ENCODE measurements at regions not wholly inside any gene's neighbourhood (a gene's known extent, or its start where the extent isn't known, plus 50 kb on each side); places are given as distances from the start of the nearest gene placed in this dataset.

DNA sequence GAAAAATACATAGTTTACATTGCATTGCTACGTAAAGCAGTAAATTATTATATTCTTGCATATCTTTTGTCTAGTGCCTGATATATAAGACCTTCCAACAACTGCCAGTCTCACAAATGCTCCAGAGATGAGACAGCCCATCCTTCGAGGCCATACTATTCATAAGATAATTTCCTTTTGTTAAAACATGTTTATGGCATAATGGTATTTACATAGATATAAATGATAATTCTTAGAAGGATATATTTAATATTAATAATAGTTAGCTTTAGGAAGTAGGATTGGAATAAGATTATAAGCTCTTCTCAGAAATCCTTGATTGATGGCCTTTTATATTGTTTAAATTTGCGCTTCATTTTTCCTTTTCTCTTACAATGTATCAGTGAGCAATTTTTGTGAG, 1410.1 kb upstream of the MIR17HG start:
- no peak overlapping the region for H3K4me3 ChIP-seq (ENCODE audit: low read depth, low read length, poor library complexity, severe bottlenecking)
- intact Hi-C loops (cut with micrococcal nuclease; ENCODE audit: unreplicated experiment): no loop called here
- BruUV-seq (replicated peaks): no TSS peak
- ChIA-PET POLR2A (ENCODE audit: low non-redundant PET) (no interaction called here), CTCF (interaction anchor here (0.6 kb wide), 1 partner anchor 159 kb away, joined by 3 read pairs; no protein-coding TSS in a partner anchor)
- no peaks in the 10 kb centered on the region for H3K27me3 ChIP-seq (replicated peaks; ENCODE audit: insufficient read depth, low read depth, low read length, poor library complexity)
- TF ChIP-seq EZH2 (IDR thresholded peaks at IDR 0.05; ENCODE audit: borderline replicate concordance, low read depth, low read length, poor library complexity, severe bottlenecking): no peak
- TF ChIP-seq, protein P1, sequence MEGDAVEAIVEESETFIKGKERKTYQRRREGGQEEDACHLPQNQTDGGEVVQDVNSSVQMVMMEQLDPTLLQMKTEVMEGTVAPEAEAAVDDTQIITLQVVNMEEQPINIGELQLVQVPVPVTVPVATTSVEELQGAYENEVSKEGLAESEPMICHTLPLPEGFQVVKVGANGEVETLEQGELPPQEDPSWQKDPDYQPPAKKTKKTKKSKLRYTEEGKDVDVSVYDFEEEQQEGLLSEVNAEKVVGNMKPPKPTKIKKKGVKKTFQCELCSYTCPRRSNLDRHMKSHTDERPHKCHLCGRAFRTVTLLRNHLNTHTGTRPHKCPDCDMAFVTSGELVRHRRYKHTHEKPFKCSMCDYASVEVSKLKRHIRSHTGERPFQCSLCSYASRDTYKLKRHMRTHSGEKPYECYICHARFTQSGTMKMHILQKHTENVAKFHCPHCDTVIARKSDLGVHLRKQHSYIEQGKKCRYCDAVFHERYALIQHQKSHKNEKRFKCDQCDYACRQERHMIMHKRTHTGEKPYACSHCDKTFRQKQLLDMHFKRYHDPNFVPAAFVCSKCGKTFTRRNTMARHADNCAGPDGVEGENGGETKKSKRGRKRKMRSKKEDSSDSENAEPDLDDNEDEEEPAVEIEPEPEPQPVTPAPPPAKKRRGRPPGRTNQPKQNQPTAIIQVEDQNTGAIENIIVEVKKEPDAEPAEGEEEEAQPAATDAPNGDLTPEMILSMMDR (conservative IDR thresholded peaks at IDR 0.05; ENCODE audit: low read depth, low read length): no peak
- H3K36me3 ChIP-seq (ENCODE audit: insufficient read depth, low read length, poor library complexity, severe bottlenecking): no peaks in the 10 kb centered on the region
- DNase-seq (ENCODE audit: low spot score): no peak
- H3K27ac ChIP-seq (ENCODE audit: low read depth, low read length, poor library complexity, severe bottlenecking): no peak overlapping the region
- H3K9me3 ChIP-seq (ENCODE audit: low read depth, low read length, poor library complexity, severe bottlenecking): no peaks in the 10 kb centered on the region
- H3K4me1 ChIP-seq (ENCODE audit: insufficient read depth, low read length, poor library complexity, severe bottlenecking): no peaks in the 10 kb centered on the region

DNA sequence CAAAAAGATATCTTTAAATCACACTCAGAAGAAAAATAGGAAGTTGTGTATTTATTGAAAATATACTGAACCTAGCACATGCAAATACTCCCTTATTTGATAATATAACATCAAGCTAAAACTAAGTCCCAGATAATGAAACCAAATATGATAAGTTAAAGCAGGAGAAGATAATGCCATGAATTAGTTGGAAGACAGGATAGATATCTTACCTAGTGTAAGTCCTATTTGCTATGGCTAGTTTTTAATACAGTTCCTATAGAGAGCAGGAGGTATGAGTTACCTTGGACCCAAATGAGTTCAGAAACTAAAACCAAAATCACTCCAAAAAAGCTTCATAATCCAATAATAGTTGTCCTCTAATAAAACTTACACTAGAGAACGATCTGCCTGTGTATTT, 1407.1 kb upstream of the MIR17HG start:
- Histone ChIP-seq H3K27ac (ENCODE audit: low read depth, low read length, poor library complexity, severe bottlenecking) (no peak overlapping the region), H3K9me3 (ENCODE audit: low read depth, low read length, poor library complexity, severe bottlenecking) (no peaks in the 10 kb centered on the region), H3K36me3 (ENCODE audit: insufficient read depth, low read length, poor library complexity, severe bottlenecking) (no peaks in the 10 kb centered on the region), H3K4me1 (ENCODE audit: insufficient read depth, low read length, poor library complexity, severe bottlenecking) (no peaks in the 10 kb centered on the region), H3K4me3 (ENCODE audit: low read depth, low read length, poor library complexity, severe bottlenecking) (no peak overlapping the region), H3K27me3 (replicated peaks; ENCODE audit: insufficient read depth, low read depth, low read length, poor library complexity) (no peaks in the 10 kb centered on the region)
- intact Hi-C loops (cut with micrococcal nuclease; ENCODE audit: unreplicated experiment): no loop called here
- BruUV-seq (replicated peaks): no TSS peak
- POLR2A ChIA-PET (ENCODE audit: low non-redundant PET): no interaction called here
- CTCF ChIA-PET: no interaction called here
- TF ChIP-seq, protein P1 (conservative IDR thresholded peaks at IDR 0.05; ENCODE audit: low read depth, low read length): no peak
- TF ChIP-seq EZH2 (IDR thresholded peaks at IDR 0.05; ENCODE audit: borderline replicate concordance, low read depth, low read length, poor library complexity, severe bottlenecking): no peak
- DNase-seq (ENCODE audit: low spot score): no peak

DNA sequence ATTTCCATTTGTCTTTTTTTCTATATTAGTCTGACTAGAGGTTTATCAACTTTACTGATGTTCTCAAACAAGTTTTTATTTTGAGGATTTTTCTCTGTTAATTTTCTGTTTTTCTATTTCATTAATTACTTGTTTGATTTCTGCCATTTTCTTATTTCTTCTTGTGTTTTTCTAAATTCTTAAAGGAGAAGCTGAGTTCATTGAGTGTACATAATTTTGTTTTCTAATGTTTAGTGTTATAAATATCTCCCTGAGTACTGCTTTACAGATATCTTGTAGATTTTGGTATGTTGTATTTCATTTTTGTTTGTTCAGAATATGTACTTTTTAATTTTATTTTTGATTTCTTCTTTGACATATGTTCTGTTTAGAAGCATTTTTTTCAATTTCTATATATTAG, 1404.3 kb upstream of the MIR17HG start:
- ChIA-PET POLR2A (ENCODE audit: low non-redundant PET) (no interaction called here), CTCF (no interaction called here)
- no TSS peak for BruUV-seq (replicated peaks)
- no peaks in the 10 kb centered on the region for H3K4me1 ChIP-seq (ENCODE audit: insufficient read depth, low read length, poor library complexity, severe bottlenecking)
- no peaks in the 10 kb centered on the region for H3K36me3 ChIP-seq (ENCODE audit: insufficient read depth, low read length, poor library complexity, severe bottlenecking)
- no peaks in the 10 kb centered on the region for H3K9me3 ChIP-seq (ENCODE audit: low read depth, low read length, poor library complexity, severe bottlenecking)
- intact Hi-C loops (cut with micrococcal nuclease; ENCODE audit: unreplicated experiment): no loop called here
- H3K4me3 ChIP-seq (ENCODE audit: low read depth, low read length, poor library complexity, severe bottlenecking): no peak overlapping the region
- no peak overlapping the region for H3K27ac ChIP-seq (ENCODE audit: low read depth, low read length, poor library complexity, severe bottlenecking)
- DNase-seq (ENCODE audit: low spot score): no peak
- H3K27me3 ChIP-seq (replicated peaks; ENCODE audit: insufficient read depth, low read depth, low read length, poor library complexity): no peaks in the 10 kb centered on the region
- TF ChIP-seq, protein P1 (conservative IDR thresholded peaks at IDR 0.05; ENCODE audit: low read depth, low read length): no peak
- no peak for TF ChIP-seq EZH2 (IDR thresholded peaks at IDR 0.05; ENCODE audit: borderline replicate concordance, low read depth, low read length, poor library complexity, severe bottlenecking)

All from A673 (cell line).